ENCODE measurements at regions not wholly inside any gene's neighbourhood (a gene's known extent, or its start where the extent isn't known, plus 50 kb on each side); places are given as distances from the start of the nearest gene placed in this dataset.

GRCh38 chr7:85424298-85424697 is 237.4 kb upstream of the SEMA3D start:
- H3K36me3 ChIP-seq (ENCODE audit: control insufficient read depth, insufficient read depth, low read length) = no peaks in the 10 kb centered on the region
- H3K4me1 ChIP-seq (replicated peaks in 1 of 2; ENCODE audit: control insufficient read depth in 2 of 2, insufficient read depth in 2 of 2, low read length in 2 of 2) = no peaks in the 10 kb centered on the region
- H3K9me3 ChIP-seq (replicated peaks; ENCODE audit: control insufficient read depth, insufficient read depth, low read depth, low read length) = peaks cover 3% of the 10 kb centered on the region; the same call in 1 of the 2 replicates
- H3K9me1 ChIP-seq (ENCODE audit: control insufficient read depth, insufficient read depth, low read length) = no peaks in the 10 kb centered on the region
- no peak overlapping the region for H3K4me3 ChIP-seq
- no peak overlapping the region for H3K27ac ChIP-seq (ENCODE audit: extremely low read depth, low read depth, low read length)
- intact Hi-C loops (cut with micrococcal nuclease) = no loop called here
- H3K79me2 ChIP-seq (ENCODE audit: control insufficient read depth, insufficient read depth, low read length) = no peaks in the 10 kb centered on the region
- ChIA-PET CTCF (ENCODE audit: low intra/inter-chr PET ratio) (no interaction called here), POLR2A (no interaction called here)
- no peaks in the 10 kb centered on the region for H4K20me1 ChIP-seq (replicated peaks; ENCODE audit: control insufficient read depth, insufficient read depth, low read length)
- no peak for TF ChIP-seq ZZZ3 (IDR thresholded peaks at IDR 0.05)
- TF ChIP-seq ZNF586 (CRISPR knock-in tag; conservative IDR thresholded peaks at IDR 0.05) = no peak
- TF ChIP-seq, protein P1, sequence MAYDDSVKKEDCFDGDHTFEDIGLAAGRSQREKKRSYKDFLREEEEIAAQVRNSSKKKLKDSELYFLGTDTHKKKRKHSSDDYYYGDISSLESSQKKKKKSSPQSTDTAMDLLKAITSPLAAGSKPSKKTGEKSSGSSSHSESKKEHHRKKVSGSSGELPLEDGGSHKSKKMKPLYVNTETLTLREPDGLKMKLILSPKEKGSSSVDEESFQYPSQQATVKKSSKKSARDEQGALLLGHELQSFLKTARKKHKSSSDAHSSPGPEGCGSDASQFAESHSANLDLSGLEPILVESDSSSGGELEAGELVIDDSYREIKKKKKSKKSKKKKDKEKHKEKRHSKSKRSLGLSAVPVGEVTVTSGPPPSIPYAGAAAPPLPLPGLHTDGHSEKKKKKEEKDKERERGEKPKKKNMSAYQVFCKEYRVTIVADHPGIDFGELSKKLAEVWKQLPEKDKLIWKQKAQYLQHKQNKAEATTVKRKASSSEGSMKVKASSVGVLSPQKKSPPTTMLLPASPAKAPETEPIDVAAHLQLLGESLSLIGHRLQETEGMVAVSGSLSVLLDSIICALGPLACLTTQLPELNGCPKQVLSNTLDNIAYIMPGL (CRISPR knock-in tag; IDR thresholded peaks at IDR 0.05) = no peak
- no peak for TF ChIP-seq FOXJ2 (tag; IDR thresholded peaks at IDR 0.05)
- TF ChIP-seq ZNF274 (IDR thresholded peaks at IDR 0.05; ENCODE audit: borderline replicate concordance, low read depth, low read length) = no peak
- no peak for TF ChIP-seq ZNF408 (CRISPR knock-in tag; IDR thresholded peaks at IDR 0.05; ENCODE audit: low read depth)
- no peak for TF ChIP-seq ZSCAN29 (IDR thresholded peaks at IDR 0.05)
- no peak for TF ChIP-seq HNRNPH1 (optimal IDR thresholded peaks at IDR 0.05; ENCODE audit: low read depth, low read length)
- TF ChIP-seq, protein P2, sequence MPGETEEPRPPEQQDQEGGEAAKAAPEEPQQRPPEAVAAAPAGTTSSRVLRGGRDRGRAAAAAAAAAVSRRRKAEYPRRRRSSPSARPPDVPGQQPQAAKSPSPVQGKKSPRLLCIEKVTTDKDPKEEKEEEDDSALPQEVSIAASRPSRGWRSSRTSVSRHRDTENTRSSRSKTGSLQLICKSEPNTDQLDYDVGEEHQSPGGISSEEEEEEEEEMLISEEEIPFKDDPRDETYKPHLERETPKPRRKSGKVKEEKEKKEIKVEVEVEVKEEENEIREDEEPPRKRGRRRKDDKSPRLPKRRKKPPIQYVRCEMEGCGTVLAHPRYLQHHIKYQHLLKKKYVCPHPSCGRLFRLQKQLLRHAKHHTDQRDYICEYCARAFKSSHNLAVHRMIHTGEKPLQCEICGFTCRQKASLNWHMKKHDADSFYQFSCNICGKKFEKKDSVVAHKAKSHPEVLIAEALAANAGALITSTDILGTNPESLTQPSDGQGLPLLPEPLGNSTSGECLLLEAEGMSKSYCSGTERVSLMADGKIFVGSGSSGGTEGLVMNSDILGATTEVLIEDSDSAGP (CRISPR knock-in tag; IDR thresholded peaks at IDR 0.05) = no peak
- no peak for TF ChIP-seq NFATC3 (IDR thresholded peaks at IDR 0.05)
- TF ChIP-seq, protein P3, sequence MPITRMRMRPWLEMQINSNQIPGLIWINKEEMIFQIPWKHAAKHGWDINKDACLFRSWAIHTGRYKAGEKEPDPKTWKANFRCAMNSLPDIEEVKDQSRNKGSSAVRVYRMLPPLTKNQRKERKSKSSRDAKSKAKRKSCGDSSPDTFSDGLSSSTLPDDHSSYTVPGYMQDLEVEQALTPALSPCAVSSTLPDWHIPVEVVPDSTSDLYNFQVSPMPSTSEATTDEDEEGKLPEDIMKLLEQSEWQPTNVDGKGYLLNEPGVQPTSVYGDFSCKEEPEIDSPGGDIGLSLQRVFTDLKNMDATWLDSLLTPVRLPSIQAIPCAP (CRISPR knock-in tag; IDR thresholded peaks at IDR 0.05; ENCODE audit: borderline replicate concordance) = no peak
- no peak for TF ChIP-seq EP300 (IDR thresholded peaks at IDR 0.05; ENCODE audit: low read length)
- TF ChIP-seq SNIP1 (IDR thresholded peaks at IDR 0.05; ENCODE audit: low read depth) = no peak
- TF ChIP-seq ZNF184 (CRISPR knock-in tag; IDR thresholded peaks at IDR 0.05) = no peak
- FAIRE-seq = no peak
- H2AFZ ChIP-seq (ENCODE audit: low read depth, low read length) = no peak overlapping the region
- no TSS peak for BruUV-seq (replicated peaks)
- WGBS (ENCODE audit: insufficient coverage, low coverage, missing lambda C conversion rate) = 0% methylated on average over 7 of the region's 7 CpGs
- H3K9ac ChIP-seq (ENCODE audit: insufficient read depth in 1 of 2, low read depth in 2 of 2, low read length in 2 of 2) = no peak overlapping the region
- in situ Hi-C loops (cut with MboI) = no loop called here
- ATAC-seq = no peak
- no peaks in the 10 kb centered on the region for H3K27me3 ChIP-seq (ENCODE audit: control insufficient read depth in 2 of 2, insufficient read depth in 2 of 2, low read length in 2 of 2)
- no peak for DNase-seq (ENCODE audit: extremely low read depth in 1 of 4, low spot score in 3 of 4)
- H3K4me2 ChIP-seq (ENCODE audit: insufficient read depth, low read length) = no peak overlapping the region

Data from K562 (cell line).